ENCODE measurements at regions not wholly inside any gene's neighbourhood (a gene's known extent, or its start where the extent isn't known, plus 50 kb on each side); places are given as distances from the start of the nearest gene placed in this dataset.

DNA sequence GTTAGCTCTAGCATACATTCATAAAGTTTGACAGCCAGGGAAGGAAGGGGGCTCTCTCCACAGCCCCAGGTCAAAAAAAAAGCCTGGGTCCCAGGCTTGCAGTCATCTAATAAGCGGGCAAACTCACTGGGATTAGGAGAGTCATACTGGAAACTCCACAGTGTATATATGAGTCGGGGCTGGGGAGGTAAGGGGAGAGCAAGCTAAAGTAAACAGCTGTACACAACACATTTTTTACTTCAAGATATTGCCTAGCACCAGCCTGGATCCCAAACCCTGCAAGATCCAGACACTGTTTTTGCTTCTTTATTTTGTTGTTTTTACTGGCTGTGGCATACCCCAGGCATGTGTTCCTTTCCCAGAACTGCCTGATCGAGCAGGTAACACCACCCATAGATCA is 291.3 kb upstream of the TANK start:
- no peak overlapping the region for H3K4me2 ChIP-seq (ENCODE audit: control insufficient read depth, extremely low read depth, insufficient read depth, low read depth, low read length)
- dilution Hi-C loops (cut with MboI; ENCODE audit: extremely low pct_ligation_motif_present, low sequenced_read_pairs) = no loop called here
- FAIRE-seq = peak; percentile 46

DNA sequence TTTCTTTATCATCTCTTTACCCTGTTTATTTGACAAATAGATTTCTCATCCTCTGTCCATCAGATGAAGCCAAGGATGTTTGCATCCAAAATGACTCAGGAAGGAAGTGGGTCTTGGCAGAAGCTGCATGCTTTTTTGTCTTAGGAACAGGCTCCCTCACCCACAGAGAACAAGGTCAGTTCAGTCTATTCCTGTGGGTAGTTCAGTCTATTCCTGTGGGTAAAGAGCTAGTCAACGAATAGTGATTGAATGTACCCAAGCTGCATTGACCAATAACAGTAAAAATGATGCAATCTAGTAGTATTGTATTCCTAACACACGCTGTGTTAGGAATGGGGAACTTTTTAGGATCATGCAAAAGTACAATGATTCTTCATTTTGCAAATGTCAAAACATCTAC is 290.8 kb upstream of the TANK start:
- H3K27me3 ChIP-seq (ENCODE audit: control insufficient read depth, extremely low read depth, insufficient read depth, low read length) = no peaks in the 10 kb centered on the region
- peaks cover 3% of the 10 kb centered on the region for H3K4me1 ChIP-seq (ENCODE audit: control insufficient read depth, extremely low read depth, insufficient read depth, low read length)
- H3K4me2 ChIP-seq (ENCODE audit: control insufficient read depth, extremely low read depth, insufficient read depth, low read depth, low read length) = no peak overlapping the region
- H3K9ac ChIP-seq (ENCODE audit: control insufficient read depth, extremely low read depth, insufficient read depth, low read length) = no peak overlapping the region
- FAIRE-seq = peak; percentile 74
- H2AFZ ChIP-seq (ENCODE audit: control insufficient read depth, low read length) = no peak overlapping the region
- TF ChIP-seq, protein P1, sequence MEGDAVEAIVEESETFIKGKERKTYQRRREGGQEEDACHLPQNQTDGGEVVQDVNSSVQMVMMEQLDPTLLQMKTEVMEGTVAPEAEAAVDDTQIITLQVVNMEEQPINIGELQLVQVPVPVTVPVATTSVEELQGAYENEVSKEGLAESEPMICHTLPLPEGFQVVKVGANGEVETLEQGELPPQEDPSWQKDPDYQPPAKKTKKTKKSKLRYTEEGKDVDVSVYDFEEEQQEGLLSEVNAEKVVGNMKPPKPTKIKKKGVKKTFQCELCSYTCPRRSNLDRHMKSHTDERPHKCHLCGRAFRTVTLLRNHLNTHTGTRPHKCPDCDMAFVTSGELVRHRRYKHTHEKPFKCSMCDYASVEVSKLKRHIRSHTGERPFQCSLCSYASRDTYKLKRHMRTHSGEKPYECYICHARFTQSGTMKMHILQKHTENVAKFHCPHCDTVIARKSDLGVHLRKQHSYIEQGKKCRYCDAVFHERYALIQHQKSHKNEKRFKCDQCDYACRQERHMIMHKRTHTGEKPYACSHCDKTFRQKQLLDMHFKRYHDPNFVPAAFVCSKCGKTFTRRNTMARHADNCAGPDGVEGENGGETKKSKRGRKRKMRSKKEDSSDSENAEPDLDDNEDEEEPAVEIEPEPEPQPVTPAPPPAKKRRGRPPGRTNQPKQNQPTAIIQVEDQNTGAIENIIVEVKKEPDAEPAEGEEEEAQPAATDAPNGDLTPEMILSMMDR (optimal IDR thresholded peaks at IDR 0.05 in 1 of 3, IDR thresholded peaks at IDR 0.05 in 1 of 3, conservative IDR thresholded peaks at IDR 0.05 in 1 of 3; ENCODE audit: extremely low read depth in 1 of 3, insufficient read depth in 2 of 3, low read length in 3 of 3) = no peak
- no peak for TF ChIP-seq EZH2 (IDR thresholded peaks at IDR 0.05; ENCODE audit: low read length)
- H3K27ac ChIP-seq (ENCODE audit: control insufficient read depth, insufficient read depth, low read length) = no peak overlapping the region
- no peaks in the 10 kb centered on the region for H3K79me2 ChIP-seq (ENCODE audit: control insufficient read depth, insufficient read depth, low read length)
- H3K9me3 ChIP-seq (ENCODE audit: control insufficient read depth, low read depth, low read length) = no peaks in the 10 kb centered on the region
- no peak overlapping the region for H3K4me3 ChIP-seq (ENCODE audit: control insufficient read depth in 2 of 3, extremely low read depth in 1 of 3, insufficient read depth in 2 of 3, low read depth in 1 of 3, low read length in 3 of 3)
- H3K9me1 ChIP-seq (ENCODE audit: control insufficient read depth, extremely low read depth, insufficient read depth, low read length) = no peaks in the 10 kb centered on the region
- H3K36me3 ChIP-seq (ENCODE audit: control insufficient read depth in 2 of 2, extremely low read depth in 1 of 2, insufficient read depth in 2 of 2, low read length in 2 of 2) = no peaks in the 10 kb centered on the region
- dilution Hi-C loops (cut with MboI; ENCODE audit: extremely low pct_ligation_motif_present, low sequenced_read_pairs) = no loop called here
- H4K20me1 ChIP-seq (ENCODE audit: control insufficient read depth, extremely low read depth, insufficient read depth, low read length) = no peaks in the 10 kb centered on the region
- peak; percentile 11 for DNase-seq (ENCODE audit: low read depth, low spot score)

More for the DNA sequence above, 291.3 kb upstream of the TANK start:
- Histone ChIP-seq H3K36me3 (ENCODE audit: control insufficient read depth in 2 of 2, extremely low read depth in 1 of 2, insufficient read depth in 2 of 2, low read length in 2 of 2) (no peaks in the 10 kb centered on the region), H3K4me1 (ENCODE audit: control insufficient read depth, extremely low read depth, insufficient read depth, low read length) (peaks cover 3% of the 10 kb centered on the region), H3K27ac (ENCODE audit: control insufficient read depth, insufficient read depth, low read length) (no peak overlapping the region), H3K27me3 (ENCODE audit: control insufficient read depth, extremely low read depth, insufficient read depth, low read length) (no peaks in the 10 kb centered on the region), H3K9ac (ENCODE audit: control insufficient read depth, extremely low read depth, insufficient read depth, low read length) (no peak overlapping the region), H4K20me1 (ENCODE audit: control insufficient read depth, extremely low read depth, insufficient read depth, low read length) (no peaks in the 10 kb centered on the region), H3K9me1 (ENCODE audit: control insufficient read depth, extremely low read depth, insufficient read depth, low read length) (no peaks in the 10 kb centered on the region), H3K9me3 (ENCODE audit: control insufficient read depth, low read depth, low read length) (no peaks in the 10 kb centered on the region), H3K79me2 (ENCODE audit: control insufficient read depth, insufficient read depth, low read length) (no peaks in the 10 kb centered on the region), H2AFZ (ENCODE audit: control insufficient read depth, low read length) (no peak overlapping the region), H3K4me3 (ENCODE audit: control insufficient read depth in 2 of 3, extremely low read depth in 1 of 3, insufficient read depth in 2 of 3, low read depth in 1 of 3, low read length in 3 of 3) (no peak overlapping the region)
- DNase-seq (ENCODE audit: low read depth, low spot score) = no peak
- TF ChIP-seq, protein P1 (optimal IDR thresholded peaks at IDR 0.05 in 1 of 3, IDR thresholded peaks at IDR 0.05 in 1 of 3, conservative IDR thresholded peaks at IDR 0.05 in 1 of 3; ENCODE audit: extremely low read depth in 1 of 3, insufficient read depth in 2 of 3, low read length in 3 of 3) = no peak
- TF ChIP-seq EZH2 (IDR thresholded peaks at IDR 0.05; ENCODE audit: low read length) = no peak

Measured in keratinocyte (primary cell).